ENCODE measurements at regions not wholly inside any gene's neighbourhood (a gene's known extent, or its start where the extent isn't known, plus 50 kb on each side); places are given as distances from the start of the nearest gene placed in this dataset.

- DNase-seq: no peak
Measured at GRCh38 chr2:128737546-128737826, 418.8 kb upstream of the HS6ST1 start.

GRCh38 chr2:128738446-128739110 lies 419.9 kb upstream of the HS6ST1 start:
- no peak for DNase-seq

GRCh38 chr2:128742467-128742866 lies 423.8 kb upstream of the HS6ST1 start:
- DNase-seq: no peak

GRCh38 chr2:128745946-128746345 lies 427.3 kb upstream of the HS6ST1 start:
- no peak for DNase-seq

GRCh38 chr2:128746356-128746755 lies 427.7 kb upstream of the HS6ST1 start:
- DNase-seq: no peak

GRCh38 chr2:128748336-128748735 lies 429.7 kb upstream of the HS6ST1 start:
- DNase-seq: no peak

- no peak for DNase-seq
Measured at GRCh38 chr2:128748835-128749605, 430.4 kb upstream of the HS6ST1 start.

- no peak for DNase-seq
Measured at GRCh38 chr2:128750328-128751165, 431.9 kb upstream of the HS6ST1 start.

- no peak for DNase-seq
Measured at GRCh38 chr2:128751746-128752145, 433.1 kb upstream of the HS6ST1 start.

- DNase-seq: no peak
Measured at GRCh38 chr2:128752691-128753263, 434.1 kb upstream of the HS6ST1 start.

- DNase-seq: no peak
Measured at GRCh38 chr2:128753321-128753720, 434.7 kb upstream of the HS6ST1 start.

- no peak for DNase-seq
Measured at GRCh38 chr2:128753800-128754199, 435.1 kb upstream of the HS6ST1 start.

GRCh38 chr2:128754246-128754724 lies 435.6 kb upstream of the HS6ST1 start:
- DNase-seq: no peak

- DNase-seq: no peak
Measured at GRCh38 chr2:128755695-128756364, 437.2 kb upstream of the HS6ST1 start.

GRCh38 chr2:128756365-128756717 lies 437.7 kb upstream of the HS6ST1 start:
- no peak for DNase-seq

GRCh38 chr2:128765811-128766210 lies 447.1 kb upstream of the HS6ST1 start:
- DNase-seq: no peak

- no peak for DNase-seq
Measured at GRCh38 chr2:128768041-128768440, 449.4 kb upstream of the HS6ST1 start.

- DNase-seq: no peak
Measured at GRCh38 chr2:128769457-128770142, 450.9 kb upstream of the HS6ST1 start.

GRCh38 chr2:128770143-128771085 lies 451.7 kb upstream of the HS6ST1 start:
- no peak for DNase-seq

- DNase-seq: no peak
Measured at GRCh38 chr2:128771401-128771800, 452.7 kb upstream of the HS6ST1 start.

- no peak for DNase-seq
Measured at GRCh38 chr2:128772671-128773070, 454.0 kb upstream of the HS6ST1 start.
